Tibial nerve (tissue), 3 donors: ENCODE measurements at regions not wholly inside any gene's neighbourhood (a gene's known extent, or its start where the extent isn't known, plus 50 kb on each side); places are given as distances from the start of the nearest gene placed in this dataset.

Experiments used
- CTCF ChIP-seq, 5 experiments: fragments of 200-600 bp in 3 of 5; fragments of 450-650 bp in 2 of 5; sonication (generic) in 3 of 5; IDR thresholded peaks; one replicate each; pipeline ENCODE4 v1.5.1; 2016 to 2019; ENCODE audit warnings: antibody characterized with exemption in 5 of 5, mild to moderate bottlenecking in 3 of 5, moderate library complexity in 2 of 5
- POLR2A ChIP-seq, 2 donors: fragments of 450-650 bp; IDR thresholded peaks; one replicate each; pipeline ENCODE4 v1.6.1; 2017; ENCODE audit warnings: antibody characterized with exemption in 2 of 2, mild to moderate bottlenecking in 2 of 2, moderate library complexity in 2 of 2

DNA sequence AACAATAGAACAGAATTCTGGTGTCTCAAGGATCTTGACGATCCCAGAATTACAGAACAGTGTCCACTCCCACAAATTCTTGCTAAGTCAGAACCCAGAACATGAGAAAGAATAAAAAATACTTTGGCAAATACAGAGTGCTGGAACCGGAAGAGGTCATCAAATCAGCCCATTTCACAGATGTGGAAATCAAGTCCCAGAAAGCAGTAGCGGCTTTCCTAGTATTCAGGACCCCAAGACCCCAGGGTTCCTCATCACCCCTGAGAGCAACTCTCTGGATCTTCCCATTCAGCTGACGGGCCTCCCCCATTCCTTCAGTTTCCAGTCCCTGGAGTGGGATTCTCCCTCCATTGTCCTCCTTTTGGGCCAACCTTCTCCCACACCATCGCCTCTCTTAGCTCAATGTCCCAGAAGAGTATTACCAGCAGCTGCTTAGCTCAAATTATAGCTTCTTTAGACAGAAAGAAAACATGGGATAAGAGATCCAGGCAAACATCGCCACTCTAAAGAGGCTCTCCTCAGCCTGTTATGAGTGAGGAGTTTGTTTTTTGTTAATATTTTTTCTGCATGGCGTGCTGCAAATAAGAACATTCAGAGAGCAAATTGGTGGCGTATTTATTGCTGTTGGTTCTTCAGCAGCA lies 268.3 kb downstream of the MN1 start:
- no peak for TF ChIP-seq CTCF (IDR thresholded peaks at IDR 0.05)
- TF ChIP-seq POLR2A (IDR thresholded peaks at IDR 0.05), result no peak
